ENCODE measurements at regions not wholly inside any gene's neighbourhood (a gene's known extent, or its start where the extent isn't known, plus 50 kb on each side); places are given as distances from the start of the nearest gene placed in this dataset.

- Histone ChIP-seq H3K4me1 (ENCODE audit: control insufficient read depth in 1 of 2, insufficient read depth in 2 of 2, low read depth in 1 of 2, low read length in 1 of 2) (no peaks in the 10 kb centered on the region; a peak in 2 of 4 replicates), H3K9me2 (no peaks in the 10 kb centered on the region), H3F3A (replicated peaks; ENCODE audit: insufficient read depth) (no peaks in the 10 kb centered on the region), H3K9me3 (no peaks in the 10 kb centered on the region), H3K27ac (ENCODE audit: low read depth in 2 of 2, low read length in 1 of 2) (no peak overlapping the region), H3K36me3 (replicated peaks in 1 of 2; ENCODE audit: control insufficient read depth in 1 of 2, insufficient read depth in 2 of 2, low read length in 1 of 2) (no peaks in the 10 kb centered on the region), H3K9ac (no peak overlapping the region), H4K20me1 (ENCODE audit: insufficient read depth) (no peaks in the 10 kb centered on the region), H3K79me2 (ENCODE audit: insufficient read depth) (no peaks in the 10 kb centered on the region), H3K4me3 (ENCODE audit: low read depth in 2 of 2, low read length in 1 of 2) (no peak overlapping the region), H3K4me2 (no peak overlapping the region), H2AFZ (ENCODE audit: low read depth) (no peak overlapping the region), H3K27me3 (ENCODE audit: insufficient read depth) (no peaks in the 10 kb centered on the region)
- TF ChIP-seq FOXM1 (IDR thresholded peaks at IDR 0.05; ENCODE audit: low read depth) (no peak), USF2 (IDR thresholded peaks at IDR 0.05; ENCODE audit: borderline replicate concordance, low read depth, low read length) (no peak), YY1 (IDR thresholded peaks at IDR 0.05; ENCODE audit: low read depth) (no peak), GATA2 (CRISPR knock-in tag; IDR thresholded peaks at IDR 0.05) (no peak), PBX3 (IDR thresholded peaks at IDR 0.05) (no peak), NRF1 (IDR thresholded peaks at IDR 0.05; ENCODE audit: low read depth, low read length) (no peak), REST (IDR thresholded peaks at IDR 0.05; ENCODE audit: low read depth, low read length) (no peak), RFX5 (IDR thresholded peaks at IDR 0.05; ENCODE audit: low read length) (no peak), USF1 (IDR thresholded peaks at IDR 0.05; ENCODE audit: borderline replicate concordance, low read depth) (no peak), MAX (IDR thresholded peaks at IDR 0.05; ENCODE audit: low read depth) (no peak), MXI1 (IDR thresholded peaks at IDR 0.05; ENCODE audit: low read depth, low read length) (no peak), EZH2phosphoT487 (IDR thresholded peaks at IDR 0.05; ENCODE audit: borderline replicate concordance, low read depth) (no peak), CHD2 (IDR thresholded peaks at IDR 0.05; ENCODE audit: low read length, partially characterized antibody) (no peak), SMC3 (IDR thresholded peaks at IDR 0.05; ENCODE audit: low read depth, low read length) (no peak), TCF12 (IDR thresholded peaks at IDR 0.05) (no peak), RCOR1 (IDR thresholded peaks at IDR 0.05; ENCODE audit: low read length) (no peak)
- ChIA-PET CTCF (no interaction called here), POLR2A (no interaction called here)
- WGBS (ENCODE audit: low lambda C conversion rate) = 36% methylated on average over 15 of the region's 15 CpGs
- no peak for DNase-seq
Observed at GRCh38 chr6:6901205-6901719, 206.5 kb upstream of the RREB1 start.

Data from SK-N-SH (cell line).